ENCODE measurements at regions not wholly inside any gene's neighbourhood (a gene's known extent, or its start where the extent isn't known, plus 50 kb on each side); places are given as distances from the start of the nearest gene placed in this dataset.

GRCh38 chr18:24936691-24937090 is 415.3 kb downstream of the ZNF521 start:
- DNase-seq (ENCODE audit: low spot score) (no peak), ATAC-seq (ENCODE audit: insufficient number of reproducible peaks, low FRiP score, low read depth) (no peak)
- H3K27ac ChIP-seq, result no peak overlapping the region
- no peaks in the 10 kb centered on the region for H3K9me3 ChIP-seq
- no peaks in the 10 kb centered on the region for H3K4me1 ChIP-seq (ENCODE audit: control insufficient read depth in 1 of 2, low read depth in 2 of 2)
- H3K36me3 ChIP-seq, result no peaks in the 10 kb centered on the region
- H3K4me3 ChIP-seq, result no peak overlapping the region
- H3K27me3 ChIP-seq (replicated peaks; ENCODE audit: insufficient read depth), result no peaks in the 10 kb centered on the region
- TF ChIP-seq CTCF (IDR thresholded peaks at IDR 0.05), result no peak

GRCh38 chr18:24937639-24938275 is 414.2 kb downstream of the ZNF521 start:
- Histone ChIP-seq H3K36me3 (no peaks in the 10 kb centered on the region), H3K9me3 (no peaks in the 10 kb centered on the region), H3K27ac (no peak overlapping the region), H3K4me3 (no peak overlapping the region), H3K27me3 (replicated peaks; ENCODE audit: insufficient read depth) (no peaks in the 10 kb centered on the region), H3K4me1 (ENCODE audit: control insufficient read depth in 1 of 2, low read depth in 2 of 2) (no peaks in the 10 kb centered on the region)
- TF ChIP-seq CTCF (IDR thresholded peaks at IDR 0.05), result no peak
- DNase-seq (ENCODE audit: low spot score) (no peak), ATAC-seq (ENCODE audit: insufficient number of reproducible peaks, low FRiP score, low read depth) (no peak)

GRCh38 chr18:24940416-24940815 is 411.6 kb downstream of the ZNF521 start:
- no peaks in the 10 kb centered on the region for H3K36me3 ChIP-seq
- H3K4me1 ChIP-seq (ENCODE audit: control insufficient read depth in 1 of 2, low read depth in 2 of 2), result no peaks in the 10 kb centered on the region
- TF ChIP-seq CTCF (IDR thresholded peaks at IDR 0.05), result no peak
- H3K4me3 ChIP-seq, result no peak overlapping the region
- ATAC-seq (ENCODE audit: insufficient number of reproducible peaks, low FRiP score, low read depth), result no peak
- H3K27ac ChIP-seq, result no peak overlapping the region
- H3K9me3 ChIP-seq, result no peaks in the 10 kb centered on the region
- H3K27me3 ChIP-seq (replicated peaks; ENCODE audit: insufficient read depth), result no peaks in the 10 kb centered on the region
- DNase-seq (ENCODE audit: low spot score), result no peak

GRCh38 chr18:24941174-24941951 is 410.6 kb downstream of the ZNF521 start:
- Histone ChIP-seq H3K4me3 (no peak overlapping the region), H3K27ac (no peak overlapping the region), H3K36me3 (no peaks in the 10 kb centered on the region), H3K27me3 (replicated peaks; ENCODE audit: insufficient read depth) (no peaks in the 10 kb centered on the region), H3K4me1 (ENCODE audit: control insufficient read depth in 1 of 2, low read depth in 2 of 2) (no peaks in the 10 kb centered on the region), H3K9me3 (no peaks in the 10 kb centered on the region)
- no peak for TF ChIP-seq CTCF (IDR thresholded peaks at IDR 0.05)
- no peak for DNase-seq (ENCODE audit: low spot score)
- ATAC-seq (ENCODE audit: insufficient number of reproducible peaks, low FRiP score, low read depth), result no peak

GRCh38 chr18:24942144-24942543 is 409.8 kb downstream of the ZNF521 start:
- H3K27ac ChIP-seq, result no peak overlapping the region
- no peak overlapping the region for H3K4me3 ChIP-seq
- ATAC-seq (ENCODE audit: insufficient number of reproducible peaks, low FRiP score, low read depth), result no peak
- no peak for DNase-seq (ENCODE audit: low spot score)
- no peaks in the 10 kb centered on the region for H3K9me3 ChIP-seq
- H3K36me3 ChIP-seq, result no peaks in the 10 kb centered on the region
- no peaks in the 10 kb centered on the region for H3K27me3 ChIP-seq (replicated peaks; ENCODE audit: insufficient read depth)
- TF ChIP-seq CTCF (IDR thresholded peaks at IDR 0.05), result no peak
- no peaks in the 10 kb centered on the region for H3K4me1 ChIP-seq (ENCODE audit: control insufficient read depth in 1 of 2, low read depth in 2 of 2)

All from thoracic aorta (tissue), 2 donors.